ENCODE measurements at regions not wholly inside any gene's neighbourhood (a gene's known extent, or its start where the extent isn't known, plus 50 kb on each side); places are given as distances from the start of the nearest gene placed in this dataset.

DNA sequence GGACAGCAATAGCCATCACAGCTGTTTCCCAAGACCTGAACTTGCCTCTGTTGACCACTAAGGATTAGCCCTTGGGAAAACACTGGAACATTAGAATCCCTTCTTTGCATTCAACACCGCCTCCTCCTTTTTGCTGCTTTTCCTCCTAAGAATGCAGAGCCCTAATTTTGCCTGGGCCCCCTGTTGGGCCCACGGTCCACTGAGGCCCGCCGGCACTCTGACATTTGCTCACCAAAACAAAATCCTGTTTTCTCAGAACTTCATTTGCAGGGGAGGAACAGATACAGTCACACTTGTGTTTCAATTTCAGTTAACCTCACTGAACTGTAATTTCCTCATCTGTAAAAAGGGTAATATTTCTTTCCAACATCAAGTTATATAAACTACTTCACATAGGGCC, 116.0 kb upstream of the JARID2 start:
- ATAC-seq (no peak), DNase-seq (no peak)
- no peak for TF ChIP-seq POLR2A (IDR thresholded peaks at IDR 0.05)
- TF ChIP-seq, protein P1, sequence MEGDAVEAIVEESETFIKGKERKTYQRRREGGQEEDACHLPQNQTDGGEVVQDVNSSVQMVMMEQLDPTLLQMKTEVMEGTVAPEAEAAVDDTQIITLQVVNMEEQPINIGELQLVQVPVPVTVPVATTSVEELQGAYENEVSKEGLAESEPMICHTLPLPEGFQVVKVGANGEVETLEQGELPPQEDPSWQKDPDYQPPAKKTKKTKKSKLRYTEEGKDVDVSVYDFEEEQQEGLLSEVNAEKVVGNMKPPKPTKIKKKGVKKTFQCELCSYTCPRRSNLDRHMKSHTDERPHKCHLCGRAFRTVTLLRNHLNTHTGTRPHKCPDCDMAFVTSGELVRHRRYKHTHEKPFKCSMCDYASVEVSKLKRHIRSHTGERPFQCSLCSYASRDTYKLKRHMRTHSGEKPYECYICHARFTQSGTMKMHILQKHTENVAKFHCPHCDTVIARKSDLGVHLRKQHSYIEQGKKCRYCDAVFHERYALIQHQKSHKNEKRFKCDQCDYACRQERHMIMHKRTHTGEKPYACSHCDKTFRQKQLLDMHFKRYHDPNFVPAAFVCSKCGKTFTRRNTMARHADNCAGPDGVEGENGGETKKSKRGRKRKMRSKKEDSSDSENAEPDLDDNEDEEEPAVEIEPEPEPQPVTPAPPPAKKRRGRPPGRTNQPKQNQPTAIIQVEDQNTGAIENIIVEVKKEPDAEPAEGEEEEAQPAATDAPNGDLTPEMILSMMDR (IDR thresholded peaks at IDR 0.05) = no peak
- Histone ChIP-seq H3K36me3 (replicated peaks in 1 of 2; ENCODE audit: insufficient read depth in 1 of 2, low read depth in 2 of 2) (no peaks in the 10 kb centered on the region), H3K27ac (no peak overlapping the region), H3K4me3 (no peak overlapping the region), H3K4me1 (no peaks in the 10 kb centered on the region), H3K27me3 (no peaks in the 10 kb centered on the region), H3K9me3 (no peaks in the 10 kb centered on the region)
- WGBS, 2 donors = 56 to 74% methylated on average over 4 of the region's 4 CpGs
- intact Hi-C loops (cut with DNase I) = no loop called here

DNA sequence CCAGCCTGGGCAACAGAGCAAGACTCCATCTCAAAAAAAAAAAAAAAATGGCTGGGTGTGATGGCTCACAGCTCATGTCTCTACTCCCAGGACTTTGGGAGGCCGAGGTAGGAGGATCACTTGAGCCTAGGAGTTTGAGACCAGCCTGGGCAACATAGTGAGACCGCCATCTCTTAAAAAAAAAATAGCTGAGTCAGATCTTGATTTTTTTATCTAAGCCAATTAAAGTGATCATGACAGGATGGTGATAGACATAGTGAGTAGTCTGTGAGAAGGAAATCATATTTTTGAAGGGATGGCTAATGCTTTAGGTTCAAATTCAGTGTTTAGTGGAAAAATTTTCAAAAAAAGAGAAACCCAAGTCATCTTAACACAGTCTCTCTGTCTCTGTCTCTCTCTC, 114.6 kb upstream of the JARID2 start:
- intact Hi-C loops (cut with DNase I) = no loop called here
- no peaks in the 10 kb centered on the region for H3K27me3 ChIP-seq

DNA sequence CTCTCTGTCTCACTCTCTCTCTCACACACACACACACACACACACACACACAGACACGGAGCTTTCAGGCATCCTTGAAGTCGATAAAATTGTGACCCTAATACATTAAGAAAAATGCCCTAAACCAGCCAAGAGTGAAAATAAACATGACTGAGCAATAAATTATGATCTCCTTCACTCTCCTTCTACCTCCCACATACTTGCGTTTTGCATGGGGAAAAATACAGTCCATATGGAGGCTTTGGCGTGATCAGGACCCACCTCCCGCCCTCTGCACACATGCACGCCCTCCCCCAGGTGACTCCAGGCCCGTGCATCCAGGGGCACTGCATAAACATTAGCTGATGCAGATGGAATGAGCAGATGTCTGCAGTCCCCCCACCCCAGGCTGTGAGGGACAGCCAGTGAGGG, 114.2 kb upstream of the JARID2 start:
- Histone ChIP-seq H3K27me3 (no peaks in the 10 kb centered on the region), H3K36me3 (replicated peaks in 1 of 2; ENCODE audit: insufficient read depth in 1 of 2, low read depth in 2 of 2) (no peaks in the 10 kb centered on the region), H3K4me3 (no peak overlapping the region), H3K9me3 (no peaks in the 10 kb centered on the region), H3K27ac (no peak overlapping the region), H3K4me1 (no peaks in the 10 kb centered on the region)
- DNase-seq (no peak), ATAC-seq (no peak)
- TF ChIP-seq, protein P1 (IDR thresholded peaks at IDR 0.05) = no peak
- TF ChIP-seq POLR2A (IDR thresholded peaks at IDR 0.05) = no peak
- 50 to 77% methylated on average over 7 of the region's 7 CpGs for WGBS, 2 donors
- intact Hi-C loops (cut with DNase I) = no loop called here

More for the DNA sequence above, 114.6 kb upstream of the JARID2 start:
- H3K4me3 ChIP-seq = no peak overlapping the region
- H3K9me3 ChIP-seq = no peaks in the 10 kb centered on the region
- no peak overlapping the region for H3K27ac ChIP-seq
- H3K36me3 ChIP-seq (replicated peaks in 1 of 2; ENCODE audit: insufficient read depth in 1 of 2, low read depth in 2 of 2) = no peaks in the 10 kb centered on the region
- 85 to 100% methylated on average over 2 of the region's 2 CpGs for WGBS, 2 donors
- no peaks in the 10 kb centered on the region for H3K4me1 ChIP-seq
- no peak for TF ChIP-seq POLR2A (IDR thresholded peaks at IDR 0.05)
- TF ChIP-seq, protein P1 (IDR thresholded peaks at IDR 0.05) = no peak
- DNase-seq (no peak), ATAC-seq (no peak)

DNA sequence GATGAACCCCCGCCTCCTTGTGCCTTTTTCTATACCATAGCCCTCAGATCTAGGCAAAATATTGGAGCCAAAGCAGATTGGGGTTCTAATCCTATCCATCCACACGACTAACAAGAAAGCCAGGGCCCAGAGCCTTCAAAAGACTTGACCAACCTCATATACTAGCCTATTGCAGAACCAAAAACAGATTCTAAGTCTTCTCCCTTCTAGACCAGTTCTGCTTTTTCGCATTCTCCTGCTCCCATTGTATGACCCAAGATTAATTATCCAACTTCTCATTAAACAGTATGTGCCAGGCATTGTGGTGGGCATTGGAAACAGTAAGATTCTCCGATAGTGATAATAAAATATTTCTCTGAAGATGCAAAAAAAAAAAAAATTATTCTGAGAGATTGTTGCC, 113.7 kb upstream of the JARID2 start:
- H3K4me1 ChIP-seq = no peaks in the 10 kb centered on the region
- DNase-seq (no peak), ATAC-seq (no peak)
- H3K36me3 ChIP-seq (replicated peaks in 1 of 2; ENCODE audit: insufficient read depth in 1 of 2, low read depth in 2 of 2) = no peaks in the 10 kb centered on the region
- TF ChIP-seq, protein P1 (IDR thresholded peaks at IDR 0.05) = no peak
- no peak for TF ChIP-seq POLR2A (IDR thresholded peaks at IDR 0.05)
- H3K27me3 ChIP-seq = no peaks in the 10 kb centered on the region
- 86 to 88% methylated on average over 4 of the region's 4 CpGs for WGBS, 2 donors
- H3K4me3 ChIP-seq = no peak overlapping the region
- intact Hi-C loops (cut with DNase I) = no loop called here
- no peak overlapping the region for H3K27ac ChIP-seq
- no peaks in the 10 kb centered on the region for H3K9me3 ChIP-seq

DNA sequence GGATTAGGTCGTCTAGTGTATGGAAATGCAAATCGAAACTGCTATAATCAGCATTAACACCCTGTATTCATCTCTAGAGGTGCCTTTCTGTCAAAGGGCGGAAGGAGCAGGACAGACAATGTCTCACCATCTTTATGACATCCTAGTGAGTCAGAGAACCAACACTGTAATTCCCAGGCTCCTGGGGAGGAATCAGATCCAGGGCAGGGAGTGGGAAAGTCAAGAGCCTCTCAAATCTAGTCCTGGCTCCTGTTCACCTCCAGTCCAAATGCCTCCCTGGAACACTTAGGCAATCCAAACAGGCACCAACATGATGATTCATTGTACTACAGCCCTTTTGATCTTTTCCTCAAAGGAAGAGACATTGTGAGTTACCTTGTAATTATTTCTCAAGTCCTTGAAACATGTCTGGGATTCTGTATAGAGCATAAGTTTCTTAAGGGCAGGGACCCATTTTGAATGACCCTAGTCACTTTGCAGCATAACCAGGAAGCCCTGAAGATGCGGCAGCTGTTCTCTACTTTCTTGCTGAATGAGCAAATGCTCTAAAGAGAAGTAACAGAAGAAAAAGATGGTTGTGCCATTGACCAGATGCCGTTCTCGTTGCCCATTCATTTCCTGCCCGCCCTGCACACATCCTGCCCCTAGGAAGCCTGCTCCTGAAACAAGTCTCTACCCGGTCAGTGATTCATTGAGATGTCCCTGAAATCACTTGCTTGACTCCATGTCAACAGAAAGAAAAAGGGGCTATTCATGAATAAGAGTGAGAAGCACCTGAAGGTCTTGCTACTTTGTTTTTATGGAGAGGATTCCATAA, 112.8 kb upstream of the JARID2 start:
- no peak overlapping the region for H3K4me3 ChIP-seq
- ATAC-seq = no peak
- TF ChIP-seq POLR2A (IDR thresholded peaks at IDR 0.05) = no peak
- TF ChIP-seq, protein P1 (IDR thresholded peaks at IDR 0.05) = no peak
- no peaks in the 10 kb centered on the region for H3K27me3 ChIP-seq
- no peaks in the 10 kb centered on the region for H3K36me3 ChIP-seq (replicated peaks in 1 of 2; ENCODE audit: insufficient read depth in 1 of 2, low read depth in 2 of 2)
- intact Hi-C loops (cut with DNase I) = no loop called here
- WGBS, 2 donors = 74 to 76% methylated on average over 8 of the region's 8 CpGs
- DNase-seq = peak in 1 of 4 donors; percentile 7
- H3K9me3 ChIP-seq = no peaks in the 10 kb centered on the region
- H3K4me1 ChIP-seq = no peaks in the 10 kb centered on the region
- no peak overlapping the region for H3K27ac ChIP-seq

All from body of pancreas (tissue), 4 donors.